ENCODE measurements at regions not wholly inside any gene's neighbourhood (a gene's known extent, or its start where the extent isn't known, plus 50 kb on each side); places are given as distances from the start of the nearest gene placed in this dataset.

- TF ChIP-seq CTCF (conservative IDR thresholded peaks at IDR 0.05; ENCODE audit: low read length) (no peak), EZH2phosphoT487 (IDR thresholded peaks at IDR 0.05; ENCODE audit: borderline replicate concordance) (no peak)
Observed at GRCh38 chr2:4873364-4873763, 818.8 kb upstream of the SOX11 start.
